GM15510 (cell line): ENCODE measurements at regions not wholly inside any gene's neighbourhood (a gene's known extent, or its start where the extent isn't known, plus 50 kb on each side); places are given as distances from the start of the nearest gene placed in this dataset.

Source experiments
- POLR2A ChIP-seq: IDR thresholded peaks from 3 replicates; pipeline ENCODE4 v1.6.1; 2011; ENCODE audit warnings: borderline replicate concordance; ENCODE audit not compliant: insufficient read length; ENCODE audit errors: extremely low read depth

DNA sequence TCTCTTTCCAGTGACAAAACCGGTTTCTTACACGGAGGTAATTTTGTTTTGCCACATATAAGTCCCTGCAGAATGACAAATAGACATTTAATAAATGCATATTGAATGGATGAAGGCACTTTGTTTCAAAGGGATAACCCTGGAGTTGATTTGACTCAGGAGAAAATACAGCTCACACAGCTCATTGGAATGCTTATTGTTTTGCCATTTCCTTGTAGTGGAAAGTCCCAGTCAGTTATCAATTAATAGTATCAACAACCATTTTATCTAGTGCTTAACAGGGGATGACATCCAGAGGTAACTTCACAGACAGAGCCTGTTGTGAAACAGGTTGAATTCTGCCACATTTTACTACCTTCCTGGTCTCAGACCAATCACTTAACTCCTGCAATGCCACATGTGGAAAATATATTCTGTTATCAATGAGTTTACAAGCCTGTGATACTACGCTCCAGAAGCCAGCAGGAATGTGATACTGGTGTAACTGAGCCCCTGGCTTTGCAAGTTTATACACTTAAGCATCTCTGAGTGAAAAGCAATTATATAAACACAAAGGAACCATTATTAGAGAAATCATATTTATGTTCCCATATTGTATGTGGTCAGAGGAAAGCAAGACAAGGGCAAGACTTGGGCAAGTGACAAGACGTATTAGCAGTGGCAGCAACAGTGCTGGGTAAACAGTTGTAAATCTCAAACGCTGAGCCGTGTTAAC, 123.1 kb upstream of the ANKRD55 start:
- no peak for TF ChIP-seq POLR2A

GRCh38 chr5:56354836-56355235, 121.7 kb upstream of the ANKRD55 start:
- no peak for TF ChIP-seq POLR2A

DNA sequence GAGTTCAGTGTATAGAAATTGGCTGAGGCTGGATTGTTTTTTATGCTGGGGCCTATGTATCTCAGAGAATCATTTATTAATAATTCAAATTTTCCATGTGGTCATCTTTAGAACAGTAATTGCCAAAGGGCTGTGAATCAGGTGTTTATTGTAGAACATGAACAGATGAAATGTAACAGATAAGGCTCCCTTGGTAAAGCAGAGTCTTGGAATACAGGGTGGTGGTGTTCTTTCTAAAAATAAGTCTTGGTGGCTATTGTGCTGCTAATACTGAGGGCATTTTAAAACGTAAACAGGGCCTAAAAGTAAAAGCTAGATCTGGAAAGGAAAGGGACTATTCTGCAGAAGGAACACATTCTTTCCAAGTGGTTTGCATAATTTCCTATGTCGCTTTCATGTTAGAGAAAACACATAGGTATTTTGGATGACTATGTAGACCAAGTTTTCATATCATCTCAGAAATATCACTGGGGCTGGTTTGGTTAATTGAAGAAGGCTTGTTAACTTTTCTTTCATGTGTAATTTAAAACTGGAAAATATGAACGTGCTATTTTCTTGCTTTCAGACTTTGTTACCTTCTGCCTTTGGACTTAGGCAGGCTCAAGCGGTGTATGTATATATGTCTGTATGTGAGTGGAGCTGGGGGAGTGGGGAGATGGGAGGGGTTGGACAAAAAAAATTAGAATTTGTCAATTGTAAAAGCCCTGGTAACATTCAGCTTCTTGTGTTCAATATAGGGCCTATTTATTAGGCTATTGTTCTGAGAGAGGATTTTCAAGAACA, 119.9 kb upstream of the ANKRD55 start:
- no peak for TF ChIP-seq POLR2A

GRCh38 chr5:56350597-56351170, 117.6 kb upstream of the ANKRD55 start:
- TF ChIP-seq POLR2A = no peak

- no peak for TF ChIP-seq POLR2A
Measured at GRCh38 chr5:56350011-56350596, 117.0 kb upstream of the ANKRD55 start.

GRCh38 chr5:56349461-56349860, 116.3 kb upstream of the ANKRD55 start:
- no peak for TF ChIP-seq POLR2A

DNA sequence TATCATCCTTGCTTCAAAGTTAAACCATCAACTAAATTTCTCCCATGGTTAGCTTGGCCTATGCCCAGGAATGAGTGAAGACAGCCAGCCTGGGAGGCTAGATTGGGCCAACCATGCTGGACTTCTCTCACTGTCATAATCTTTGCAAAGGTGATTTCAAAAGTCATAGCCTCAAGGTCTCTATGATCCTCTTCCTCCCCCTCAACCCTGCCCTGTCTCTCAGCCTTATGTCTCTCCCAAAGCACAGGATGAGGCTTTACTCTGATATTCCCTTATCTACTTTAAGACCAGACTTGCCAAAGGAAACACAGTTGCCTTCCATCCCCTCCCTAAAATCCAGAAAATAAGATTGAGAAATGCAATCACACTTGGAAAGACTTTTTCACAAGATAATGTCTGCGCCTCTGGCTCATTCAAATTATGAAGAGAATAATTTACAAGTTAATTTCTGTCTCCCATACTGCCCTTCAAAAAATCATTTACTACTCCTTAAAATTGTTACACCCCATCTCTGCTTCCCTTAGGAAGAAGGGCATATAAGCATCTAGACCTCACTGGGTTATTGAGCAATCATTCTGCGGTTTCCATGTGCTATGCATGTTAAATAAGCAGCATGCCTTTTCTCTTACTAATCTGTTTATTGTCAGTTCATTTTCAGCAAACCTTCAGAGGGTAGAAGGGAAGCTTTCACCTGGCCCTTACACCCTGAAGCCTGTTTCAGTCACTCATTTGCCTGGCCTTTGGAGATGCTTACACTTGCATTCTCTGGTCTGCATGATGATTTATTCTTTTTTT, 113.8 kb upstream of the ANKRD55 start:
- no peak for TF ChIP-seq POLR2A

- no peak for TF ChIP-seq POLR2A
Measured at GRCh38 chr5:56346044-56346710, 113.0 kb upstream of the ANKRD55 start.

DNA sequence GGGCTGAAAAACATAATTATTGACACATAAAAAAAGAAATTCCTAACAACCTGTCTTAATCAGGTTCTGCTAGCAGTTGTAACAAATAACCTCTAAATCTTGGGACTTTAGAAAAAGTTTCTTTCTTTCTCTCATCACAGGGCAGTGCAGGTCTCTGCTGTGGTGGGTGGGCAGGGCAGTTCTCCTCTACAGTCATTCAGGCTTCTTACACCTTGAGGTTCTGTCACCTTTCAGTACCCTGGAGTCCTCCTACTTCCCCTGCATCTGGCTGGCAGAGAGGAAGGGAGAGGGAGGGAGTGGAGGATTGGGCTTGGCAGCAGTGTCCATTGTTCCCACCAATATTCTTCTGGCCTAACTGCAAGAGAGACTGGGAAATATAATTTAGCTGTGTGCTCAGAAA, 112.2 kb upstream of the ANKRD55 start:
- TF ChIP-seq POLR2A = no peak

DNA sequence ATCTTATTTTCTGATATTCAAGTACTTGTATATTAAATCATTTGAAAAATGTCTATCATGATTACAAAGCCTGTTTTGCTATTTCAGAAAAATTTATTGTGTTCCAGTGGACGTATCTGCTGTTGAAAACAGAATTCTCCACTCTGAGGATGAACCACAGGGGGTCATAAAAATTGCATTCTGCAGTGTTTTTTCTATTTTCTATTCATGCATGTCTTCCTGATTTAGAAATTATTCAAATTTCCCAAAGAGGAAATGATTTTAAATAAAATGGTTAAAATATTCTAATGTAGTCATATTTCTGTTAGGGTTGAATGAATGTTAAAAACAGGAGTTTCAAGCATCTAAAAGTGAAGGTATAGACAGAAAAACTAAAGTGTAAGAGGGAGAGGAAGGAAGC, 111.5 kb upstream of the ANKRD55 start:
- TF ChIP-seq POLR2A = no peak

DNA sequence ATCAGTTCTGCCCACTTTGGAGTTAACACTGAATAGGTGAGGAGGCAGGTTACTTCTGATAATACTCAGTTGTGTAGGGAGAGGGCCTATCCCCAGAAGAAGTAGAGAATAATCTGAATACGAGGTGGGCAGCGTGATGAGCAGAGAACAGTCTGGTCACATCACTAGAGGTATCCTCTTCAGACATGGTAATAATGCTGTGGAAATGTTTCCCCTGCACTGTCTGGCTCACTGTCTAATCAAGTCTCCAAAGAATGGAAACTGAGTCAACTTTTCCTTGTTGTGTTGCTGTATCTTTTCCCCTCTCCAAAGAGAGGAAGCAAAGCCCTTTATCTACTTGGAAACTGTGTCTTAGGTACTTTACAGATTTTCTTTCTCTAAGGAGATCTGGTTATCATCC, 110.9 kb upstream of the ANKRD55 start:
- no peak for TF ChIP-seq POLR2A

- TF ChIP-seq POLR2A = no peak
Measured at GRCh38 chr5:56342616-56343015, 109.5 kb upstream of the ANKRD55 start.

GRCh38 chr5:56340196-56340980, 107.3 kb upstream of the ANKRD55 start:
- no peak for TF ChIP-seq POLR2A
